ENCODE measurements at regions not wholly inside any gene's neighbourhood (a gene's known extent, or its start where the extent isn't known, plus 50 kb on each side); places are given as distances from the start of the nearest gene placed in this dataset.

- no peak for TF ChIP-seq CTCF (IDR thresholded peaks at IDR 0.05; ENCODE audit: low read depth, low read length, poor library complexity, severe bottlenecking)
- TF ChIP-seq EZH2phosphoT487 (IDR thresholded peaks at IDR 0.05; ENCODE audit: borderline replicate concordance, low read length): no peak
Measured at GRCh38 chr18:46313521-46313920, 209.3 kb downstream of the HAUS1 start.

All from DOHH2 (cell line).